Neural progenitor cell (in vitro differentiated cells): ENCODE measurements at regions not wholly inside any gene's neighbourhood (a gene's known extent, or its start where the extent isn't known, plus 50 kb on each side); places are given as distances from the start of the nearest gene placed in this dataset.

Experiments
- DNase-seq: peaks from one replicate; pipeline ENCODE4 v3.0.0-alpha.2; 2016; ENCODE audit warnings: low spot score
- H2AFZ ChIP-seq: fragments of 200-600 bp; sonication (generic); replicated peaks from 2 replicates; pipeline ENCODE4 v1.6.1; 2016; ENCODE audit warnings: antibody characterized with exemption
- H3F3A ChIP-seq: fragments of 200-600 bp; sonication (generic); 2 replicates; pipeline ENCODE4 v1.6.1; 2016; ENCODE audit warnings: antibody characterized with exemption, low read depth
- H3K27ac ChIP-seq: fragments of 200-600 bp; sonication (generic); 2 replicates; pipeline ENCODE4 v1.5.1; 2016; ENCODE audit warnings: mild to moderate bottlenecking
- H3K27me3 ChIP-seq: fragments of 200-600 bp; sonication (generic); 2 replicates; pipeline ENCODE4 v1.6.1; 2016; ENCODE audit warnings: mild to moderate bottlenecking, moderate library complexity
- H3K36me3 ChIP-seq: fragments of 200-600 bp; sonication (generic); 2 replicates; pipeline ENCODE4 v1.5.1; 2016
- H3K4me1 ChIP-seq: fragments of 200-600 bp; sonication (generic); 2 replicates; pipeline ENCODE4 v1.6.1; 2016; ENCODE audit warnings: mixed run types
- H3K4me2 ChIP-seq: fragments of 200-600 bp; sonication (generic); 2 replicates; pipeline ENCODE4 v1.6.1; 2016
- H3K4me3 ChIP-seq: fragments of 200-600 bp; sonication (generic); 2 replicates; pipeline ENCODE4 v1.5.1; 2016
- H3K79me2 ChIP-seq: fragments of 200-600 bp; sonication (generic); 2 replicates; pipeline ENCODE4 v1.6.1; 2016; ENCODE audit warnings: low read depth
- H3K9ac ChIP-seq: fragments of 200-600 bp; sonication (generic); 2 replicates; pipeline ENCODE4 v1.6.1; 2016
- H3K9me3 ChIP-seq: fragments of 200-600 bp; sonication (generic); 2 replicates; pipeline ENCODE4 v1.5.1; 2016; ENCODE audit warnings: low read depth
- H4K20me1 ChIP-seq: fragments of 200-600 bp; sonication (generic); 2 replicates; pipeline ENCODE4 v1.6.1; 2016; ENCODE audit warnings: low read depth
- H3K27ac Mint-ChIP-seq: 3 replicates; pipeline ENCODE4 v1.8.0; 2021; ENCODE audit warnings: mixed read lengths
- H3K27me3 Mint-ChIP-seq: 2 replicates; pipeline ENCODE4 v1.8.0; 2022; ENCODE audit warnings: low read depth, mild to moderate bottlenecking, inconsistent platforms, moderate library complexity, mixed read lengths; ENCODE audit not compliant: insufficient read depth
- H3K36me3 Mint-ChIP-seq: 3 replicates; pipeline ENCODE4 v1.8.0; 2021; ENCODE audit warnings: mixed read lengths
- H3K4me1 Mint-ChIP-seq: 3 replicates; pipeline ENCODE4 v1.8.0; 2021; ENCODE audit warnings: mixed read lengths
- H3K4me3 Mint-ChIP-seq: 3 replicates; pipeline ENCODE4 v1.8.0; 2021; ENCODE audit warnings: mild to moderate bottlenecking, moderate library complexity, mixed read lengths
- H3K9me3 Mint-ChIP-seq: 3 replicates; pipeline ENCODE4 v1.8.0; 2020; ENCODE audit warnings: mixed read lengths
- EZH2 ChIP-seq: fragments of 200-600 bp; sonication (generic); IDR thresholded peaks from 2 replicates; pipeline ENCODE4 v1.6.1; 2017; ENCODE audit warnings: antibody characterized with exemption, mild to moderate bottlenecking, moderate library complexity
- EZH2phosphoT487 ChIP-seq: fragments of 200-600 bp; sonication (generic); IDR thresholded peaks from 2 replicates; pipeline ENCODE4 v1.6.1; 2017; ENCODE audit warnings: antibody characterized with exemption
- TF ChIP-seq, protein P1 (sequence below): fragments of 200-600 bp; sonication (generic); IDR thresholded peaks from 2 replicates; pipeline ENCODE4 v1.5.1; 2017; ENCODE audit warnings: antibody characterized with exemption, mild to moderate bottlenecking

DNA sequence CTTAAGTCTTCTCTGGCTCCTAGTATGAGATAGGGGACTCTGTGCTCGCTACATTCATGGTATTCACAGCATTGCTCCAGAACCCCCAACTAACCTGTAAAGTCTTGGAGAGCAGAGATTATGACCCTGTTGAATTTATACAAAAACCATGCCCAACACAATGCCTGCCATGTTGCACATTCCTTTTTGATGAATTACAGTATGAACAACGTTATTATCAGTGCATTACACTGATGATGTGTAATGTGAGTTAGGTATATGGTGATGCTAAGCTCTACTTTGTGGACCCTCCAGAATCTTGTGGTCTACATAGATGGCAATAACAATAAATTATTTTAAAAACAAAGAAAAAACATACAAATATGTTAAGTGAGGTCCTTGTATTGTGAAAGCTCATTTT is 64.3 kb downstream of the EOMES start:
- Mint-ChIP-seq H3K27me3 (peaks cover 2% of the 10 kb centered on the region), H3K4me3 (no peak overlapping the region), H3K36me3 (no peaks in the 10 kb centered on the region), H3K27ac (no peak overlapping the region), H3K4me1 (no peaks in the 10 kb centered on the region), H3K9me3 (peaks cover 2% of the 10 kb centered on the region)
- no peaks in the 10 kb centered on the region for H4K20me1 ChIP-seq
- no peak overlapping the region for H2AFZ ChIP-seq
- H3F3A ChIP-seq, result no peaks in the 10 kb centered on the region
- no peak overlapping the region for H3K4me2 ChIP-seq
- no peaks in the 10 kb centered on the region for H3K36me3 ChIP-seq
- H3K79me2 ChIP-seq, result no peaks in the 10 kb centered on the region
- no peak overlapping the region for H3K4me3 ChIP-seq
- H3K27me3 ChIP-seq, result no peaks in the 10 kb centered on the region
- no peaks in the 10 kb centered on the region for H3K4me1 ChIP-seq
- no peak for DNase-seq
- TF ChIP-seq, protein P1, sequence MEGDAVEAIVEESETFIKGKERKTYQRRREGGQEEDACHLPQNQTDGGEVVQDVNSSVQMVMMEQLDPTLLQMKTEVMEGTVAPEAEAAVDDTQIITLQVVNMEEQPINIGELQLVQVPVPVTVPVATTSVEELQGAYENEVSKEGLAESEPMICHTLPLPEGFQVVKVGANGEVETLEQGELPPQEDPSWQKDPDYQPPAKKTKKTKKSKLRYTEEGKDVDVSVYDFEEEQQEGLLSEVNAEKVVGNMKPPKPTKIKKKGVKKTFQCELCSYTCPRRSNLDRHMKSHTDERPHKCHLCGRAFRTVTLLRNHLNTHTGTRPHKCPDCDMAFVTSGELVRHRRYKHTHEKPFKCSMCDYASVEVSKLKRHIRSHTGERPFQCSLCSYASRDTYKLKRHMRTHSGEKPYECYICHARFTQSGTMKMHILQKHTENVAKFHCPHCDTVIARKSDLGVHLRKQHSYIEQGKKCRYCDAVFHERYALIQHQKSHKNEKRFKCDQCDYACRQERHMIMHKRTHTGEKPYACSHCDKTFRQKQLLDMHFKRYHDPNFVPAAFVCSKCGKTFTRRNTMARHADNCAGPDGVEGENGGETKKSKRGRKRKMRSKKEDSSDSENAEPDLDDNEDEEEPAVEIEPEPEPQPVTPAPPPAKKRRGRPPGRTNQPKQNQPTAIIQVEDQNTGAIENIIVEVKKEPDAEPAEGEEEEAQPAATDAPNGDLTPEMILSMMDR, result no peak
- no peak for TF ChIP-seq EZH2phosphoT487
- TF ChIP-seq EZH2, result no peak
- H3K27ac ChIP-seq, result no peak overlapping the region
- H3K9me3 ChIP-seq, result no peaks in the 10 kb centered on the region
- H3K9ac ChIP-seq, result no peak overlapping the region

DNA sequence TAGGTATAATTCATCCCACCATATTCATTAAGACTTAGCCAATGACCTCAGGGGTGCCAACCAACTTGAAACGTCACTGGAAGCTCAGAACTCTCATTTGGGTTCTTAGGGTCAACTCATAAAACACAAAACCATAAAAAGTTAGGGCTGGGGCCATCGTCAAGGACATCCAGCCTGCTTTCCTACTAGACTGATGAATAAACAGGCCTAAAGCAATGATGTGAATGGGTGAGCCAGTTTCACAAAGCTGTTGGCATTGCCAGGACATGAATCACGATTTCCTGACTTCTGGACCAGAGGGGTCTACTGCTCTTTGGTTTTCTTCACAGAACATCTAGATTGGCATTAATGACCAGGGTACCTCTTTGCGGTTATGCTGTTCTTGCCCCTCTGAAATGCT is 64.7 kb downstream of the EOMES start:
- Histone ChIP-seq H3F3A (no peaks in the 10 kb centered on the region), H4K20me1 (no peaks in the 10 kb centered on the region), H2AFZ (no peak overlapping the region), H3K4me3 (no peak overlapping the region), H3K27ac (no peak overlapping the region), H3K79me2 (no peaks in the 10 kb centered on the region), H3K9me3 (no peaks in the 10 kb centered on the region), H3K27me3 (no peaks in the 10 kb centered on the region), H3K36me3 (no peaks in the 10 kb centered on the region), H3K4me2 (no peak overlapping the region), H3K4me1 (no peaks in the 10 kb centered on the region), H3K9ac (no peak overlapping the region)
- Mint-ChIP-seq H3K9me3 (peaks cover 2% of the 10 kb centered on the region), H3K27me3 (peaks cover 2% of the 10 kb centered on the region), H3K27ac (no peak overlapping the region), H3K36me3 (no peaks in the 10 kb centered on the region), H3K4me3 (no peak overlapping the region), H3K4me1 (no peaks in the 10 kb centered on the region)
- DNase-seq, result no peak
- TF ChIP-seq, protein P1, result no peak
- TF ChIP-seq EZH2 (no peak), EZH2phosphoT487 (no peak)

DNA sequence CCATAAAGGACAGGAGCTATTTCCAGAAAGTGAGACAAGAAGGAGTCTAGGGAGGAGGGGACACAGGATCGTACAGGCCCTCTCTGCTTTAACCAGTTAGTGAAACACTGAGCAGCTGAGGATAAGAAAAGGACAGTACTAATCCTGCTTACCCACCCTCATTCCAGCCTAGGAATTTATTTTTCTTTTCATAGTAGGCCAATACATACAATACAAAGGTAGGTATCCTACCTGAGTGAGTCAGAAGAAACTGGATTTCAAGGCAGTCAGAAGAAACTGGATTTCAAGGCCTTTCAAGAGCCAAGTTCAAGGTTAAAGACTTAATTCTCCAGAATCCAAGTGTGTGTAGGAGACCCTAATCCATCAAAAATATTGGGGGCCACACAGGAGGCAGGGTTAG is 65.3 kb downstream of the EOMES start:
- H2AFZ ChIP-seq, result no peak overlapping the region
- H3K27ac ChIP-seq, result no peak overlapping the region
- no peaks in the 10 kb centered on the region for H3F3A ChIP-seq
- H3K4me3 ChIP-seq, result no peak overlapping the region
- no peaks in the 10 kb centered on the region for H3K36me3 ChIP-seq
- no peak overlapping the region for H3K9ac ChIP-seq
- H3K27ac Mint-ChIP-seq, result no peak overlapping the region
- H3K36me3 Mint-ChIP-seq, result no peaks in the 10 kb centered on the region
- H3K9me3 ChIP-seq, result no peaks in the 10 kb centered on the region
- no peaks in the 10 kb centered on the region for H3K27me3 ChIP-seq
- H3K27me3 Mint-ChIP-seq, result peaks cover 2% of the 10 kb centered on the region
- DNase-seq, result no peak
- no peaks in the 10 kb centered on the region for H3K4me1 Mint-ChIP-seq
- no peaks in the 10 kb centered on the region for H4K20me1 ChIP-seq
- H3K4me2 ChIP-seq, result no peak overlapping the region
- no peaks in the 10 kb centered on the region for H3K79me2 ChIP-seq
- peaks cover 2% of the 10 kb centered on the region for H3K9me3 Mint-ChIP-seq
- no peaks in the 10 kb centered on the region for H3K4me1 ChIP-seq
- H3K4me3 Mint-ChIP-seq, result no peak overlapping the region
- TF ChIP-seq EZH2phosphoT487 (no peak), EZH2 (no peak)
- TF ChIP-seq, protein P1, result no peak

DNA sequence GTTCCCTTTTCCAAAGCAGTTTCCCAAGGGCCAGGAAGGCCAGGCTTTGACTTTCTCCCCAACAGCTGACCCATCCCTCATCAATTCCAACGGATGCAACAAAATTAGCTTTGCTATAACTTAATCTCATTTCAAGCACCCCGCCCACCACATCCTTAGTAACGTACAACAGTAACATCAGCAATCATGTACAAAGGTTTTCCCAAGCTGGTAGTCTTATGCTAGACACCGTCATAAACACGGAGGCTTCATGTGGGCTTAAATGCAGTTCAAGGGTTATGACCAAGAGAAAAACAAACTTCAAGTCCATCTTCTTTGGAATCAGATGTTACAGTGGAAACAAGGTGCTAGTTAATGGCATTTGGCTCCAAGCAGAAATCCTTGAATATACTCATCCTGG is 66.6 kb downstream of the EOMES start:
- Histone ChIP-seq H2AFZ (no peak overlapping the region), H3K27ac (no peak overlapping the region), H3K4me2 (no peak overlapping the region), H3K36me3 (no peaks in the 10 kb centered on the region), H3K9ac (no peak overlapping the region), H3K4me3 (no peak overlapping the region), H4K20me1 (no peaks in the 10 kb centered on the region), H3F3A (no peaks in the 10 kb centered on the region), H3K4me1 (no peaks in the 10 kb centered on the region), H3K79me2 (no peaks in the 10 kb centered on the region), H3K27me3 (no peaks in the 10 kb centered on the region), H3K9me3 (no peaks in the 10 kb centered on the region)
- H3K4me1 Mint-ChIP-seq, result no peaks in the 10 kb centered on the region
- DNase-seq, result no peak
- H3K27ac Mint-ChIP-seq, result no peak overlapping the region
- H3K36me3 Mint-ChIP-seq, result no peaks in the 10 kb centered on the region
- no peak overlapping the region for H3K4me3 Mint-ChIP-seq
- H3K27me3 Mint-ChIP-seq, result peaks cover under 1% of the 10 kb centered on the region
- no peaks in the 10 kb centered on the region for H3K9me3 Mint-ChIP-seq
- TF ChIP-seq EZH2phosphoT487, result no peak
- TF ChIP-seq, protein P1, result no peak
- no peak for TF ChIP-seq EZH2
